RCC 7860 (cell line): ENCODE measurements at regions not wholly inside any gene's neighbourhood (a gene's known extent, or its start where the extent isn't known, plus 50 kb on each side); places are given as distances from the start of the nearest gene placed in this dataset.

Experiments used
- DNase-seq: peaks from one replicate; pipeline ENCODE4 v3.0.0-alpha.2; 2015; ENCODE audit warnings: low spot score
- FAIRE-seq: peaks from 2 replicates; lab custom pipeline; 2012; peaks lifted over from hg19 to GRCh38; lab: Jason Lieb, UNC

DNA sequence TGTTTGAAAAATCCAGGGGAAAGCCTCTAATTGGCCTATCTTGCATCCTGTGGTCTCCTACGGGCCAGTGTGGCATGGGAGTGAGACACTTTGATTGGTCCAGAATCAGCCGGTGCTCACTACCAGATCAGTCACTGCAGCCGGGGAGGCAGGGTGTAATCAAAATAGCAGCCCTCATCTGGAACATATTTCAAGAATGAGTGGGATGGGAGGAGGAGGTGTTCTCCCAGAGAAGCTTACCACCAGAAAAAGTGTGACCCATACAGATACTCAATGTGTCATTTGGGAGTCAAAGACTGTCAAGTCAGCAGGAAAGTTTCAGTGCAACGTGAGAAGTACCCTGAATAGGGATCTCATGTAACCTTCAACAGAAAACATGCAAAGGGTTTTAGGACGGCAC lies 393.9 kb upstream of the SLC14A2 start:
- DNase-seq: no peak
- no peak for FAIRE-seq

DNA sequence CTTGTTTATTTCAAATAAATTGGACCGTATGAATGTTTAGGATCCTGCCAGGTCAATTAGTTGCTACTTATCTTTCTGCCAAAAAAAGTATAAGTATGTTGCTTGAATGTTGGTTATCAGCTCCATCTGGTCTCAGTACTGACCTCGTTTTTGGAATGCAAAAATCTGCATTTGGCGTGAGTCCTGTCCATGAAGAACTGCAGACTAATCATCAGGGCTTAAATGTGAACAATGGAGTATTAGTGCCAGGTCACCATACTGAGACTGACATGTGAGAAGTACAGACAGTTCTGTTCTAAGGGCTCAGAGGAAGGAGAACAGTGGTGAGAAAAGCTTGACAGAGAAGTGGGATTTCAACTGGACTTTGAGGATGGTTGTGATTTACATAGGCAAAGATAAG lies 393.1 kb upstream of the SLC14A2 start:
- no peak for DNase-seq
- no peak for FAIRE-seq

DNA sequence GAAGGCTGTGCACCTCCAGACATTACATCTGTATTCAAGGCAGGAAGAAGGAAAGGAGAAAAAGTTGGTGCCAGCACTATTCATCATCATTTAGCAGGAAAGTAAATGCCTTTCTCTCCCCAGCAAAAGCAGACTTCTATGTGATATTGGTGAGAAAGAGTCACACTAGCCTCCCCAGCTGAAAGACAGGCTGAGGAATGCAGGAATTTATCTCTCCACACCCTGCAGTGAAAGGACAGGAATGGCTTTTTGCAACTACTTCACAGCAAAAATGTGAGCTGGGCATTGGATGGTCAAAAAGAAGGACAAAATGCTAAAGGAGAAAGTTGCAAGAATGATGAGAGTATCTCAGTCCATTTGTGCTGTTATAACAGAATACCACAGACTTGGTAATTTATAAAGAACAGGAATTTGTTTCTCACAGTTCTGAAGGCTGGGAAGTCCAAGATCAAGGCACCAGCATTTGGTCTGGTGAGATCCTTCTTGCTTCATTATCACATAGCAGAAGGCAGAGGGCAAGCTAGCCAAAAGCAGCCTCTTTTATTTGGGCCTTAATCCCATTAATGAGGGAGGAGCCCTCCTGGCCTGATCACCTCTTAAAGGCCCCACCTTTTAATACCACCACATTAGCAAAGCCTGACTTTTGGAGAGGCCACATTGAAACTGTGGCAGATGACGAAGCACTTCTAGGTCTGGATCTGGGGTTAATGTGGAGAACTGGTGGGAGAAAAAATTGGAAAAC lies 388.1 kb upstream of the SLC14A2 start:
- no peak for FAIRE-seq
- no peak for DNase-seq

DNA sequence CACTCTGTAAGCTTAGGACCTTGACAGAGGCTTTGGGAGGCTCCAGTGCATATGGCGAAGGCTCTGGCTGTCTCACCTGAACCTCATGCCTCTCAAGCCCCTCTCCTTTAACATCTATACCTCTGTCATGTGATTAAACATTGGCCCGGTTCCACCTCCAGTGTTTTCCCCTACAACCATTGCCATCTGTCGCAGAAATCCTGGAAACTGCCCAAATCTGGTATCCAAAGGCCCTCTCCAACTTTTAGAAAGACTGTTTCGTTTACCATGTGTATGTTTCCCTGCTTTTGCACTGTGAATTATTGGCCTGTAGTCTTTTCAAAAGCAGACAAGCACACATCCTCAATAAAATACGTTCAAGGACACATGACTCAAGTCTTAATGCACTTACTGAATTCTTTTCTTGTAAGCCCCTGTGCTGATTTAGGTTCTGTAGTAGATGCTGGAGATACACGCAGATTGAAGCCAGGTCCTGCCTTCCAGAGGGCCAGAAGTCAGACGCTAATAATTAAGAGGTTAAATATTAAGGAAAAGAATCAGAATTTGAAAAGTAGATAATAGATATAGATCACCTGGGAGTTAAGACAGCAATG lies 386.4 kb upstream of the SLC14A2 start:
- no peak for DNase-seq

DNA sequence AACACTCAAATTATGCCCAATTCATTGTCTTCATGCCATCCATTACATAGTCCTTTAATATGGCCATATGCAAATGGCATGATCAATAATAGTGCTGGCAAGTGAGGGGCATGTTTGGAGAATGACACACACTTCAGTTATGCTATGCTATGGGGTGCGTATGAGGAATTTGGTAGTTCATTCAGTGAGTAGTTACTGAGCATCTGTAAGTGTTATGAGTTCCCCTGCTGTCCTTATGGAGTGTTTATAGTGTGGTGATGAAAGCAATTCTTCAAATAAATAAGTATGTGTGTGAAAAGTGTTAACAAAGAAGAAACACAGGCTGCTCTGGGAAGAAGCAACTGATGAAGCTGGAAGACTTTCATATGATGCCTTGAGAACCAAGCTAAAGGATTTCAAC lies 383.7 kb upstream of the SLC14A2 start:
- DNase-seq: no peak
- no peak for FAIRE-seq

More for the DNA sequence above, 386.4 kb upstream of the SLC14A2 start:
- FAIRE-seq: no peak

DNA sequence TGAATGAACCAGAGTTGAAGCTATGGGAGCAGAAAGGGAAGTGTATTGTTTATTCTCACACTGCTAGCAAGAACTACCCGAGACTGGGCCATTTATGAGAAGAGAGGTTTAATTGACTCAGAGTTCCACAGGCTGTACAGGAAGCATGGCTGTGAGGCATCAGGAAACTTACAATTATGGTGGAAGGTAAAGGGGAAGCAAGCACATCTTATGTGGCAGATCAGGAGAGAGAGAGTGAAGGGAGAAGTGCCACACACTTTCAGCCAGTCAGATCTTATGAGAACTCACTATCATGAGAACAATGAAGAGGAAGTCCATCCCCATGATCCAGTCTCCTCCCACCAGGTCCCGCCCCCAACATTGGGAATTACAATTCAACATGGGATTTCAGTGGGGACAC lies 383.2 kb upstream of the SLC14A2 start:
- FAIRE-seq (no peak), DNase-seq (no peak)

DNA sequence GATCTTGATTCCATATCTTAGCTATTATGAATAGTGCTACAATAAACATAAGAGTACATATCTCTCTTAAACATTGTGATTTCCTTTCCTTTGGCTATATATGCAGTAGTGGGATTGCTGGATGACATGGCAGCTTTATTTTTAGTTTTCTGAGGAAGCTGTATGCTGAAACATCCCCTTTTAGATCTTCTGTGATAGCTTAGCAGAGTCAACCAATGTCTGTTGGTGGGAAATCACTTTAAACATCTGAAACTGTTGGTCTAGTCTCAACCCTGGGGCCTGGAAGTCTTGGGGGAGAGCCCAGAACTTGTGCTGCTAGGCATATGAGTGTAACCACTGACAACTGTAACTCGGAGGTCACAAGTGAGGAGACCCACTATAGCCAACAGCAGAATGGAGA lies 378.6 kb upstream of the SLC14A2 start:
- FAIRE-seq (no peak), DNase-seq (no peak)

DNA sequence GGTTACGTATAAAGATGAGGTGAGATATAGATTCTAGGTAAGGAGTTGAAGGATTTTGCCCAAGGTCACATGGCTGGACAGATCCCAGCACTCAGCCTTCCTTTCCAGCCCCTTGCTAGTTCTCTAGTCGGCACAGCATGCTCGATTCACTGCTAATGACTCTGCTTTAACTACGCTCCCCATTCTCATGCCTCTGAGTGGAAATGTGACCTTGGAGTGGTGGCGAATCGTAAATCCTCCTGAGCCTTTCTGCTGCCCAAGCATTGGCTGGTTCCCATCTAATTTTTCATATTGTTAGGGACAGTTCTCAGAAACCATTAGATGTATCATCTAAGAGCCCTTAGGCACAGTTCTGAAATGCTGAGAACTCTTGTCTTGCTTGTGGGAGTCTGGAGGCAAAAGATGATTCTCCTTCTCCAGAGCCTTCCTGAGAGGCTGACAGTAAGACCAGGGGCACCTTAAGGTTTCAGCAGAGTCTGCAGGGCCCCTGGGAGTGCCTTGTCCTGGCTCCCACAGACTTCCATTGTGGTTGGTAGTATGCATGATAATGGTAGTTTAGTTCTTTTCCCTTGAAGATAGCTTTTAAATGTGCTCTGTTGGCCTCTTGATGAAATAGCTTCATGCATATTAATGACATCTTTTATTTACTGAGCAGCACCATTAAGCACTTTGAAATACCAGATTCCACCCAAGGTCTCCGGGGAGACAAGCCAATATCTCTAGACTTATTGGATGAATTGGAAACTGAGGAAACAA lies 377.8 kb upstream of the SLC14A2 start:
- FAIRE-seq: no peak
- DNase-seq: no peak

DNA sequence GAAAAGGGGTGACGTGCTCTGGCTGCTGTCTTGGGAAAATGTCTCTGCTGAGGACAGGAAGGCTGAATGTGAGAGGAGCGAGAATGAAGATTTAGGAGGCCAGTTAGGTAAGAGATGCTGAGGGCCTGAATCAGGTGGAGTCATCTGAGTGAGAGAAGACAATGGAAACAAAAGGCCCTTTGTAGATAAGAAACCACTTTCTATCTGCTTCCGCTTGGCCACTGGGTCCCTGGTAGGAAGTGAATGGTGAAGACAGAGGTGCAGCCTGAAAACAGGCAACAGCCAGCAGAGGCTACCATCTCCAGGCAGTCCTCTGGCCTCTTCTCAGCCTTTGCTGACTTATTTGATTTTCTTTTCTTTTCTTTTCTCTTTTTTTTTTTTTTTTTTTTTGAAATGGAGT lies 374.0 kb upstream of the SLC14A2 start:
- DNase-seq (no peak), FAIRE-seq (no peak)

DNA sequence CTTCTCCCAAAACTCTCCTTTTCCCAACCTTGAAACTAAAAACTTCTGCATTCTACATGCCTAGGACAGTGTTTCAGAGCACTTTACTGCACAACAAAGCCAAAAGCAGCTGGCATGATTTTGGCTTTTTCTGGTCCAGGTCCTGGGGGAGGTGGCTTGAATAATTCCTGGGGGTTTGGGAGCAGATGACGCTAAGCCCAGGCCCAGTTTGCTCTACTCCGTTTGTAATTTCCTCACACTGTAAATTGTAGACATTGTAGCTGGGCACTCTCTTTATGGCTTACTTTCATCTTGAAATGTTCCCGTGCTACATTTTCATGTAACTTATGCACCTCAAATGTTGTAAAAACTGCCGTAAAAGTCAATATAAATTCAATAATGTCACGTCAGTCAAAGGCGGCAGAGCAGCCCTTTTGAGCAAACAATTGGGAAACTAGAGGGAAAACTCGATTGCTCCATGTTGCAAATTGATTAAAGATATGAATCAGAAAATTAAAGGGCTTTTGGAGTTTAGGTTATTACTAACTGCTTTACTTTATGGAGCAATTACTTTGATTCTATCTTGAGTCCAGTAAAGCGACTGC lies 373.2 kb upstream of the SLC14A2 start:
- no peak for DNase-seq
- no peak for FAIRE-seq

DNA sequence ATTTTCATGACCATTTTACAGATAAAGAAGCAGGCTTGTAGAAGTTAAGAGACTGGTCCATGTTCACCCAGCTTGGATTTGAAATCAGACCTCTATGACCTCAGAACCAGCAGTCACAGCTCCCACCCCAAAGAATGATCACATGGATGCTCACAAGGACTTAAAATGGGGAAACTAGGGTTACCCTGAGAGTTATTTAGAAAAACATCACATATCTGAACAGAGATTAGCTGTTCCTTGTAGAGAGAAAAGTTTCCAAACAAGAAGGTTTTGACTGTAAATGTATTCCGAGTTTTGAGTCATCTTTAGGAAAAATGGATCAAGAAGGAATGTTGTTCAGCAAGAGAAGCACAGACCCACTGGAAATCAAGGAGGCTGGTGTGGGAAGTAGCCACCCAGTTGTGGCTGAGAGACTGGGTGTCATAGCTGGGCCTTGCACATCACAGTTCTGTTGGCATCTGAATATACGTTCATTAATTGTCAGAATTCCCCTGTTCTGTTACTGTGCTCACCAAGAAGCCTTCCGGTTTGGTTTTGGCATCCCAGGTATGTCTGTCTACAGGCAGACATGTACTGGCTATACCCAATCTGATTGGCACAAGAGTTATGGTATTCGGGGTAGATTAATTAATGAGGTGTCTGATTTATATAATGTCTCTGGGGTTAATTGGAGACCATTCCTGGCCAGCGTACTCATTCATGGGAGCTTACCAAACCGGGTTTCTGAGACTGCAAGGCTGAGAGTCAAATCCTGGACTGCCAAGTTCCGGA lies 371.8 kb upstream of the SLC14A2 start:
- no peak for DNase-seq
- FAIRE-seq: no peak

DNA sequence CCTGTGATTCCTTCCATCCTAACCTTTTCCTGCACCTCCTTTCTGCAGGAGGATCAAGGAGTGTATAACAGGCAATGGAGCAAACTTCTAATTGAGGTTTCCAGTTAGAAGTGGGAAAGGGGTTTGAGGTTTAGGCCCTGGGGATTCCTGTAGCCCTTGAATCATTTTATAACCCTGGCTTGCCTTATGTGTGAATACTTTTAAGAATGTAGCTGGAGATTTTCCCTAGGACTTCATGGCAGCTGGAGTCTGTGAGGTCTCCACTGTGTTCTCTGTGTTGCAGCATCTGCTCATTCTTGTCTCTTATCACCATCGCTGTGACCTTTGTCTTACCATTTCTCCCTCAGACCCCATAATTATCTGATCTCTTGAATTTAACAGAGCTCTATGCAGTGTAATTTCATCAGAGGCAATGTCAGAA lies 370.2 kb upstream of the SLC14A2 start:
- DNase-seq (no peak), FAIRE-seq (no peak)

DNA sequence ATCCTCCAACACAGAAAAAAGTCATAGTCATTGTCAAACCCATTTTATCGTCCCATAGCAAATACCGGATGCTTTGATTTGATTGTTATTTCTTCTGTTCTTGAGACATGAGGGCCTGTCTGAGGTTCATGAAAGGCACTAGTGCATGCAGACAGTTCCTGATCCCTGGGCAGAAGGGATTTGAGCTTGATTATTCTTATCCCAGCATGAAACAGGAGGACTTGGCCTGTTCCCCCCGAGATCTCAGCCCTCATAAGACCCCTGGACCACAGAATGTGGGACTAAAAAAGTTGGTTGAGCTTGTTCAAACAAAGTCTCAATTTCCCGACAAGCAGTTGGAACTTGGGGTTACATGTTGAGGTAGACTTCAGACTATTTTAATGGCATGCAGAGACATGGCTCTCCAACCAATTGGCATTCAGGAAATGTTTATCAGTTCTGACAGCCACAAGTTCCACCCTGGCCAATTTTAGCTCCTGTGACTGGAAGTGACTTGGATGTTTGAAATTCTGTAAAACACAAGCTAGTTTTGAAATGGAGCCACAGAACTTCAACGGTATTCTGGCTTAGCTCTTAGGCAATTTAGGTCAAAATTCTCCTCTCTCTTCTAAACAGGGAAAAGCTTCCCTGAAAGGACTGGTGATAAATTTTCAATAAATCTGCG lies 366.9 kb upstream of the SLC14A2 start:
- DNase-seq: no peak
- no peak for FAIRE-seq

DNA sequence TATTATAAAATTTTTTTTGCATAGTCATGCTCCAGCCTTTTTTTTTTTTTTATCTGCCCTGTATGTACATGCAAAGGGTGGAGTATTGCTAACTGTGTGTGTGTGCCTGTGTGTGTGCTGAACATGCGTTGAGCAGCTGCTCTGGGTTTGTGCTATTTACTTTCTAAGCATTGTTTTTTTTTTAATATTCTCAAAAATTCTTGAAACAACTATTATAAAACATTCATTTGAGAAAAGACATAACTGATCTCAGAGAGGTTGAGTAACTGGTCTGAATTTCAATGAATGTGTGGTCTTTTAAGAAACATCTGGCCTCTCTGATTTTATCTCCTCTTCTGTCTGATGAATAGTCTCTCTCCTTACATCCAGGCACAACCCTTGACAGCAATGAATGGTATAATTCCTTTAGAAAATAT lies 366.0 kb upstream of the SLC14A2 start:
- FAIRE-seq (no peak), DNase-seq (no peak)

DNA sequence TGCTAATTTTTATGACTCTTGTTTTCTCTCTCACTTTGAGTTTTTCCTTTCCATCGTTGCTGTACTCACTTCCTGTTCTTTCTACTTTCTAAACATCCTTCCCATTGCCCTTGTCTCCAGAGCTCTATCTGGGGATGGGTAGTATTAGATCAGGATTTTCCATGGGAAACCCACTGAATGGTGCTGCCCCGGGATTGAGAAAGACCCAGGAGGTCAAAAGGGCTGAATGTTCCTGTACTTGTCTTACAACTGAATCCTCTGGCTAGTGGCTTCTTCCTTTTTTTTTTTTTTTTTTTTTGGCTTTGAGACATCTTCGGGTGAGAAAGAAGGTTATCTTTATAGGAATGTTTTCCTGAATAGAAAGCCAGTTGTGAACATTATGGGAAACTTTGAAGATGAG lies 364.8 kb upstream of the SLC14A2 start:
- no peak for DNase-seq
- FAIRE-seq: no peak

DNA sequence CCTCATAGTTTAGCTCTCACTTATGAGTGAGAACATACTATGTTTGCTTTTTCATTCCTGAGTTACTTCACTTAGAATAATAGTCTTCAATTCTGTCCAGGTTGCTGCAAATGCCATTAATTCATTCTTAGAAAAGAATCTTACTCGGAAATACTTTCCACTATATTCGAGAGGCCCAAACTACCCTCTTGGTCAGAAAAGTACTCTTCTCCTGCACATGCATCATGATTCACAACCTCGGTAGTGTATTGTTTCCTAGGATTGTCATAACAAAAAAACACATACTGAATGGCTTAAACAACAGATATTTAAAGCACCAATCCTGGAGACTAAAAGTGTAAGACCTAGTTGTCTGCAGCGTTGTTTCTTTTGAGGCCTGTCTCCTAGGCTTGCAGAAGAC lies 364.0 kb upstream of the SLC14A2 start:
- FAIRE-seq: no peak

DNA sequence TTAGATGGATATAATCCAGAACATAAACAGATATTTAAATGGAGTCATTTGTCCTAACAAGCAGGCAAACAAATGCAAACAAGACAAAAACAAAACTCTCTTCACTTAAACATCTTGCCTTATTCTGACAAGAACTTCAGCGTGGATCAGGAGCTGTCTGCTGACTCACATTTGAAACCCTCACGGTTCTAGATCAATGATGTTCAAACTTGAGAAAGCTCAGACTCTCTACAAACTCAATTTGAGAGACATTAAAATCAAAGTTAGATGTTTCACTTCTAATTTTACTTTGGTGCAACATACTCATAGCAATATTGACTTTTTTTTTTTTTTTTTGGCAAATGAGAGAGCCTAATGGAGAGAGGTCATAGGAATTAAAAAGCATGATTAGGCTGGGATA lies 362.8 kb upstream of the SLC14A2 start:
- FAIRE-seq (no peak), DNase-seq (no peak)

More for the DNA sequence above, 364.0 kb upstream of the SLC14A2 start:
- DNase-seq: no peak

DNA sequence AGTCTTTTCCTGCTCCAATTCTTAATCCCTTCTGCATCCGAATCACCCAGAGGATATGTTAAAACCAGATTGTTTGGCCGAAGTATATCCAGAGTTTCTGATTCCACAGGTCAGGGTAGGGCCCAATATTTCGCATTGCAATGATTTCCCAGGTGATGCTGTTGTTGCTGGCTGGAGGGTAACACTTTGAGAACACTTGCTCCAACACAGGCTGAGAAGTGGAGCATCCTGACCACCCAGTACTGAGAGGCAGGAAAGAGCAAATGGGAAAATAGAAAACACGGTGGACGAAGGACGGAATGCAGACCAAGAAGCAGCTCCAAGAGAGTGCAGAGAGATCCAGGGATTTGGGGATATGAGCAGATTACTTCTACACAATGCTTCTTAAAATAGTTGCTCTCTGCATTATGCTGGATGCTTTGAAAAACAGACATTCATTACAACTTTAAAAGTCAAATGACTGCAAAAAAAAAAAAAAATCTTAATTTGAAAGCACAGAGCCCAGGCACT lies 362.2 kb upstream of the SLC14A2 start:
- no peak for FAIRE-seq
- DNase-seq: no peak

DNA sequence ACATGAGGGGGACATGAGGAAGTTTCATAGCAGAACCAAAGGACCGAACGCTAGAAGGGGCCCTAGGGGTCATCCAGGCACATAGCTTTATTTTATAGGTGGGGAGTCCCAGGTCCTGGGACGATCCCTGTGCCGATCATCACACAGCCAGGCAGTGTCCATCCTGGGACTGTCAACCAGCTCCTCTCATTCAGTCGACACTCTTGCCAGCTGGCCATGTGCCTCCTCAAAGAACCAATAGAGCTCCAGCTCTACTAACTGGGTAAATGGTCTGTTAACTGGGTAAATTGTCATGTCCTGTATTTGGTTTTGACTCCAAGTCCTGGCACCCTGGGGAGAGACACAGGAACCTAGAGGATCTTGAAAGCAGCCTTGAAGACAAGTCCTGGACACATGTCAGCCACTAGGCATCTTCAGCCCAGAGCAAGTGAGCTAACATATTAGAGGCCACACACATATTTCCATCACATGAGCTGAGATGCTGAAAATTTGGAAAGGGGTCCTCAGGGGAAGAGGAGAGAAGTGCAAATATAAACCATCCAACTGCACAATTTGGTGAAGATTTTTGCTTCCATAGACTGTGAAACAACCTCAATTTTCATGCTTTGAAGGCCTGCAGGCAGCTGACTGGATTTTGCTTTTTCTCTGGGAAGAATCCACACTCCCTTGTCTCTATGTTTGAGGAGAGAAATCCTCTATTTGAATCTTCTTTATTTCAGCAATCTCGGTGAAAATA lies 361.1 kb upstream of the SLC14A2 start:
- FAIRE-seq (no peak), DNase-seq (no peak)

DNA sequence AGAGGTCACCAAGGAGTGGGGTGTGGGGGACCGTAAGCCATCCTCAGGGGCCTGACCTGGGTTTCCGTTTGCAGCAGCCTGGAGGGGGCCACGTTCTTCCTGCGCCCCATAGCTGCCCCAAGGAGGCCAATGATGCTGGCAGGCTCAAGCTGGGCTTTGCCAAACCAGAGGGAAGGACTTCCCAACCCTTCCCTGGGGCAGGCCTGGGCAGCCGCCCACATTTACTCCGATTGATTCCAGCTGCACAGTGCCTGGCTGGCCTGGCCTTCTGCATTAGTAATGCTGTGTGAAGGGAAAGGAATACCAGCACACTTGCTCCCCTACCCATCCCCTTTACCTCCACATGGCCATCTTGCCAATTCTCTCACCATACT lies 360.6 kb upstream of the SLC14A2 start:
- no peak for FAIRE-seq
- no peak for DNase-seq
